ENCODE measurements at regions not wholly inside any gene's neighbourhood (a gene's known extent, or its start where the extent isn't known, plus 50 kb on each side); places are given as distances from the start of the nearest gene placed in this dataset.

- H3K27ac ChIP-seq (ENCODE audit: insufficient read depth, low read length) = no peak overlapping the region
- no peak overlapping the region for H3K4ac ChIP-seq (ENCODE audit: low read depth, low read length)
- WGBS, 2 experiments (ENCODE audit: extremely low coverage in 2 of 2, insufficient read length in 1 of 2) = 40% methylated on average over 1 of the region's 5 CpGs; no CpG with 5 or more reads in 1 of the 2 experiments
- H3K18ac ChIP-seq (ENCODE audit: low read depth, low read length) = no peak overlapping the region
- H4K5ac ChIP-seq (ENCODE audit: low read depth, low read length) = no peak overlapping the region
- H2BK5ac ChIP-seq (ENCODE audit: low read depth, low read length, poor library complexity, severe bottlenecking) = no peak overlapping the region
- H3K36me3 ChIP-seq (ENCODE audit: control insufficient read depth, insufficient read depth, low read length) = no peaks in the 10 kb centered on the region
- DNase-seq (no peak), ATAC-seq (ENCODE audit: low read depth) (no peak)
- 0 out of 2 replicates have a peak overlapping the region, but pooled peaks have one; percentile 28 for H3K14ac ChIP-seq (replicated peaks; ENCODE audit: low read depth, low read length)
- H3K27me3 ChIP-seq (ENCODE audit: control insufficient read depth, insufficient read depth, low read length) = no peaks in the 10 kb centered on the region
- H3K56ac ChIP-seq (ENCODE audit: extremely low read depth, insufficient read depth, low read length) = no peak overlapping the region
- no TSS peak for BruUV-seq (replicated peaks)
- dilution Hi-C loops (cut with HindIII; ENCODE audit: low sequenced_read_pairs, unreplicated experiment) = no loop called here
- H3K9ac ChIP-seq (ENCODE audit: low read depth, low read length) = no peak overlapping the region
- peaks cover 5% of the 10 kb centered on the region; the same call in 1 of the 2 replicates for H3K4me1 ChIP-seq (ENCODE audit: control insufficient read depth, insufficient read depth, low read length)
- H2BK15ac ChIP-seq (ENCODE audit: low read depth, low read length) = 0 out of 3 replicates have a peak overlapping the region, but pooled peaks have one; percentile 70
- H3K9me3 ChIP-seq (ENCODE audit: control insufficient read depth, insufficient read depth, low read length) = no peaks in the 10 kb centered on the region
- no peaks in the 10 kb centered on the region for H4K20me1 ChIP-seq (ENCODE audit: insufficient read depth, low read length)
- no peak overlapping the region for H3K23ac ChIP-seq (ENCODE audit: low read depth, low read length)
- ChIA-PET POLR2A (ENCODE audit: unreplicated experiment) (interaction anchor here (0.6 kb wide), 1 partner anchor 111 kb away, joined by 6 read pairs; no protein-coding TSS in a partner anchor), CTCF (interaction anchor here (0.6 to 0.7 kb wide), 2 partner anchors 36 to 719 kb away, joined by 3 read pairs; no protein-coding TSS in a partner anchor)
- H2AFZ ChIP-seq (replicated peaks; ENCODE audit: low read length, poor library complexity) = no peak overlapping the region
- H3K79me1 ChIP-seq (ENCODE audit: low read depth in 1 of 2, low read length in 2 of 2) = no peaks in the 10 kb centered on the region
- no peak overlapping the region for H2AK5ac ChIP-seq (ENCODE audit: low read depth, low read length)
- H3K9me1 ChIP-seq (ENCODE audit: insufficient read depth, low read length) = no peaks in the 10 kb centered on the region
- H4K91ac ChIP-seq (ENCODE audit: insufficient read depth, low read depth, low read length) = no peak overlapping the region
- in situ Hi-C loops (cut with MboI; ENCODE audit: low sequenced_read_pairs) = no loop called here
- no peak overlapping the region for H2AK9ac ChIP-seq (replicated peaks; ENCODE audit: low read depth, low read length, poor library complexity)
- intact Hi-C loops (cut with micrococcal nuclease) = no loop called here
- no peak overlapping the region for H4K8ac ChIP-seq (ENCODE audit: low read depth in 2 of 2, low read length in 2 of 2)
- H3K4me2 ChIP-seq (ENCODE audit: low read depth, low read length) = no peak overlapping the region
- H3K4me3 ChIP-seq (ENCODE audit: insufficient read depth, low read depth, low read length) = no peak overlapping the region
- no peak overlapping the region for H2BK120ac ChIP-seq (ENCODE audit: low read depth, low read length)
- H2BK20ac ChIP-seq (ENCODE audit: low read depth, low read length) = no peak overlapping the region
- TF ChIP-seq MAFK (IDR thresholded peaks at IDR 0.05; ENCODE audit: low read depth, low read length) = no peak
- TF ChIP-seq RCOR1 (IDR thresholded peaks at IDR 0.05; ENCODE audit: insufficient replicate concordance, low read length) = no peak
- no peak for TF ChIP-seq MXI1 (IDR thresholded peaks at IDR 0.05; ENCODE audit: borderline replicate concordance, low read depth, low read length)
- no peak for TF ChIP-seq BHLHE40 (IDR thresholded peaks at IDR 0.05; ENCODE audit: low read depth, low read length)
- TF ChIP-seq SMC3 (IDR thresholded peaks at IDR 0.05; ENCODE audit: low read depth, low read length) = no peak
- no peak for TF ChIP-seq CTCF (conservative IDR thresholded peaks at IDR 0.05; ENCODE audit: low read depth, low read length)
- TF ChIP-seq NFE2L2 (IDR thresholded peaks at IDR 0.05; ENCODE audit: low read depth, low read length) = no peak
- no peak for TF ChIP-seq FOS (IDR thresholded peaks at IDR 0.05; ENCODE audit: low read depth, low read length)
- TF ChIP-seq RFX5 (IDR thresholded peaks at IDR 0.05; ENCODE audit: low read depth, low read length) = no peak
- TF ChIP-seq CEBPB (IDR thresholded peaks at IDR 0.05; ENCODE audit: low read depth, low read length) = no peak
- TF ChIP-seq RAD21 (IDR thresholded peaks at IDR 0.05; ENCODE audit: low read length) = no peak
- TF ChIP-seq CHD1 (IDR thresholded peaks at IDR 0.05; ENCODE audit: low read depth, low read length) = no peak
- TF ChIP-seq, protein P1, sequence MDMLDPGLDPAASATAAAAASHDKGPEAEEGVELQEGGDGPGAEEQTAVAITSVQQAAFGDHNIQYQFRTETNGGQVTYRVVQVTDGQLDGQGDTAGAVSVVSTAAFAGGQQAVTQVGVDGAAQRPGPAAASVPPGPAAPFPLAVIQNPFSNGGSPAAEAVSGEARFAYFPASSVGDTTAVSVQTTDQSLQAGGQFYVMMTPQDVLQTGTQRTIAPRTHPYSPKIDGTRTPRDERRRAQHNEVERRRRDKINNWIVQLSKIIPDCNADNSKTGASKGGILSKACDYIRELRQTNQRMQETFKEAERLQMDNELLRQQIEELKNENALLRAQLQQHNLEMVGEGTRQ (IDR thresholded peaks at IDR 0.05; ENCODE audit: low read depth, low read length) = no peak
- TF ChIP-seq MAZ (IDR thresholded peaks at IDR 0.05; ENCODE audit: borderline replicate concordance, low read depth, low read length) = no peak
Observed at GRCh38 chr3:150259526-150260397, 148.3 kb upstream of the TSC22D2 start.

Measured in IMR-90 (cell line).